ENCODE measurements at regions not wholly inside any gene's neighbourhood (a gene's known extent, or its start where the extent isn't known, plus 50 kb on each side); places are given as distances from the start of the nearest gene placed in this dataset.
"Not testable (repeated sequence)": the region's sequence is repeated elsewhere in the genome, so short reads cannot be mapped to it uniquely, and the experiment has no call there.

GRCh38 chr5:106324356-106324755 lies 1346.4 kb downstream of the EFNA5 start:
- no peak for DNase-seq (ENCODE audit: low spot score)

GRCh38 chr5:106321242-106321641 lies 1349.5 kb downstream of the EFNA5 start:
- DNase-seq (ENCODE audit: low spot score), result no peak

GRCh38 chr5:106314221-106314824 lies 1356.4 kb downstream of the EFNA5 start:
- DNase-seq (ENCODE audit: low spot score), result no peak

DNA sequence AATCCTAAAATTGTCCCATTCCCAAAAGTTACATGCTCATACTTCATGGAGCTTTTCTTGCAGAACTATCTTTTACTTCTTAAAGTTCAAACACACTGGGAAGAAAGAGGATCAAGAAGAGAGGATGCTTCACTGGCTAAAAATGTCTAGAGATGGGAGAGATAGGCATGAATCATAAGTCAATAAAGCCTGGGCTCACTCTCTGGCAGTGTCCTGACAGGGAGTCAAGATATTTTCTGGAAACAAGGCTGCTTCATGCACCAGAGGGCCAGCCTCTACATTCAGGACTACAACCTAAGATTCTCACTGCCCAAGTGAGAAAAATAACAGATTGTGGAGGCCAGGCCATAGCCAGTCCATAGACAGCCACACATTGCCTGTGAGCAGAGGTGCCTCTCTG lies 1358.4 kb downstream of the EFNA5 start:
- DNase-seq (ENCODE audit: low spot score), result no peak

DNA sequence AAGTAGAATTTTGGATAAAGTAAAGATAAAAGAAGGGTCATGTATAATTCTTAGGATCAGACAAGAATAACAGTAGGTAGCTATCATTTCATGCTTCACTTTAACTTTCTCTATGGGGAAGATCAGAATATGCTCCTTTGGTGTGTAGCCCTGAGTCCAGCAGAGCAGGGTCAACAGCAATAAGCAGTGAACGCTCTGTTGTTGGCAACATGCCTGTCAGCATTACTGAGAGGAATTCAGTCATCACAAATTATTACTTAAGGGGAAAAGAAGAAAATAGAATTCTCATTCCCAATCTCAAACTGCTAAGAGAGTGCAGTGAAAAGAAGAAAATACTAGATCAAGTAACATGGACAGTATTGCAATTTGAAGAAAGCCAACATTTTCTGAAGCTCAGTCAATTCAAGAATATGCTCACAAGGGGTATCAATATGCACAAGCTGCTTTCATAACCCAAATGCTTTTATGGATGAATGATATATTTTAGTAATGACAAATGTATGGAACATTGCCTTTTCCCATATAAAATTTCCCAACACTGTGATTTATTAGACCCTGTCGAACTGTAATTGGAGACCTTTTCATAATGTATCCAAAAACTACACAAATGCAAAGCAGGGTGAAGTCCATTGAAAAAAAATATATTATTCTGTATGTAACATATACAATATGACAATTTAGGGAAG lies 1359.4 kb downstream of the EFNA5 start:
- no peak for DNase-seq (ENCODE audit: low spot score)

GRCh38 chr5:106307265-106307664 lies 1363.5 kb downstream of the EFNA5 start:
- DNase-seq (ENCODE audit: low spot score), result no peak

- DNase-seq (ENCODE audit: low spot score), result no peak
Measured at GRCh38 chr5:106306313-106307028, 1364.3 kb downstream of the EFNA5 start.

- DNase-seq (ENCODE audit: low spot score), result no peak
Measured at GRCh38 chr5:106303911-106304310, 1366.8 kb downstream of the EFNA5 start.

- peak; percentile 51 for DNase-seq (ENCODE audit: low spot score)
Measured at GRCh38 chr5:106292654-106293053, 1378.1 kb downstream of the EFNA5 start.

- peak; percentile 30 for DNase-seq (ENCODE audit: low spot score)
Measured at GRCh38 chr5:106290841-106291240, 1379.9 kb downstream of the EFNA5 start.

- DNase-seq (ENCODE audit: low spot score), result no peak
Measured at GRCh38 chr5:106288979-106289378, 1381.8 kb downstream of the EFNA5 start.

DNA sequence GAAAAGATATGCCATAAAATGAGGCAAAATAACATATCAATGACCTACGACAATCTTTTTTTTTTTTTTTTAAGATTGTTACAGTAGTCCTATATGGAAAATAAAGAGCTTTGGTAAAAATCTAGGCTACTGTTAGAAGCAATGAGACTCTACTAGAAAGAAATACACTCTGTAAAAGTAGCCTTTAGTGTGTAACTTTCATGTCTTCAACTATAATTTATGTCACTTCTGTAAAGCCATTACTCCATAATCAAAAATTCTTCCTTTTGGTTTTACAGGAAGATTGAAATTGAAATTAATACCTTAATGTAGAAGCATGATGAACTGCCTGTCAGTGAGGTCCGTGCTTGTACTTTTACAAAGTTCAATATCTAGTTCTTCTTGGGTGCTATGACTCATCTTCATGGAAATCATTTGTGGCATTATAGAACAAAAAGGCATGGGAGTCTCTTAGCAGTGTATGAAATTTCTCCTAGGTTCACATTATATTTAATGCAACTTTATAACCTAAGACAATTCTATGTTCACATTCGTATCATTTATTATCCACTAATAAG lies 1393.1 kb downstream of the EFNA5 start:
- DNase-seq (ENCODE audit: low spot score), result no peak

GRCh38 chr5:106269252-106269843 lies 1401.4 kb downstream of the EFNA5 start:
- DNase-seq (ENCODE audit: low spot score), result peak; percentile 44

DNA sequence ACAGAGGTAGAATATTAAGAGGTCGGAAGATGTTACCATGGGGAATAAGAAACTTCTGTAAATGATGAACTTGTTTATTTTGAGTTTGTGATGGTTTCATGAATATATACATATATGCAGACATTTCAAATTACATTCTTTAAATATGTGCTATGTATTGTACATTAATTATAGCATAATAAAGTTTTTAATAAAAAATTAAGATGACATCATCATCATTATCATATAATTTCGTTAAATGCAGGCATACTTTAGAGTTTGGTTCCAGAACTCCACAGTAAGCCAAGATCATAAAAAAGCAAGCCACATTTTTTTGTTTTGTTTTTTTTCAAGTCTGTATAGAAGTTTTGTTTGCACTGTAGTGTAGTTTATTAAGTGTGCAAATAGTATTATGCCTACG lies 1403.5 kb downstream of the EFNA5 start:
- DNase-seq (ENCODE audit: low spot score), result no peak

DNA sequence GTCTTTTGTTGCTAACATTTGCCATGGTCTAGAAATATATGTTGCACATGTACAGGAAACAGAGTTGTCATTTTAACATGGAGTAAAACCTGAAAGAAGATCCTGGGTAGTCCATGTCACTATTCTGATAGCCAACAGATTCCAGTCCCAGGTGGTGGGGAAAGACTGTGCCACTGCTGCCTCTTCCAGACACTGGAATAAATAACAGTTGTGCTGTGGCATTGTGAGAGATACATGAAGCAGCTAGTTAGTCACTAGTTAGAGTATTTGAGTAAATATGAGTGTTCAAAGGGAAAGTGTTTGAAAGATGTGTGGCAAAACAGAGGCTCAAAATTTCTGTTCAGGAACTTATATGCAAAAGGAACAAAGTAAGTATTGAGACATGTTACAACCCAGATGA lies 1408.3 kb downstream of the EFNA5 start:
- DNase-seq (ENCODE audit: low spot score), result peak; percentile 53

DNA sequence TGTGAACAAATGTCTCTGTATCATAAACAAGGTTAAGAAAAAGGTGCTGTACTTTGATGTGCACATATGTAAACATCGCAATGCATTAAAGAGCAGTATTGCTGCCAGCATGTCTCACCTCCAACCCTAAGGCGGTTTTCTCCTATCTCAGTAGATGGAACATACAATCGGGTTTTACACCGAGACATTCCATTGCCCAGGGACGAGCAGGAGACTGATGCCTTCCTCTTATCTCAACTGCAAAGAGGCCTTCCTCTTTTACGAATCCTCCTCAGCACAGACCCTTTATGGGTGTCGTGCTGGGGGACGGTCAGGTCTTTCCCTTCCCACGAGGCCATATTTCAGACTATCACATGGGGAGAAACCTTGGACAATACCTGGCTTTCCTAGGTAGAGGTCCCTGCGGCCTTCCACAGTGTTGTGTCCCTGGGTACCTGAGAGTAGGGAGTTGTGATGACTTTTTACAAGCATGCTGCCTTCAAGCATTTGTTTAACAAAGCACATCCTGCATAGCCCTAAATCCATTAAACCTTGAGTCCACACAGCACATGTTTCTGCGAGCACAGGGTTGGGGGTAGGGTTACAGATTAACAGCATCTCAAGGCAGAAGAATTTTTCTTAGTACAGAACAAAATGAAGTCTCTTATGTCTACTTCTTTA lies 1411.2 kb downstream of the EFNA5 start:
- not testable (repeated sequence) for DNase-seq (ENCODE audit: low spot score)

GRCh38 chr5:106258591-106259125 lies 1412.1 kb downstream of the EFNA5 start:
- DNase-seq (ENCODE audit: low spot score), result peak; percentile 83

- no peak for DNase-seq (ENCODE audit: low spot score)
Measured at GRCh38 chr5:106254784-106255183, 1416.0 kb downstream of the EFNA5 start.

- DNase-seq (ENCODE audit: low spot score), result not testable (repeated sequence)
Measured at GRCh38 chr5:106246044-106246745, 1424.5 kb downstream of the EFNA5 start.

- no peak for DNase-seq (ENCODE audit: low spot score)
Measured at GRCh38 chr5:106241409-106241808, 1429.3 kb downstream of the EFNA5 start.

DNA sequence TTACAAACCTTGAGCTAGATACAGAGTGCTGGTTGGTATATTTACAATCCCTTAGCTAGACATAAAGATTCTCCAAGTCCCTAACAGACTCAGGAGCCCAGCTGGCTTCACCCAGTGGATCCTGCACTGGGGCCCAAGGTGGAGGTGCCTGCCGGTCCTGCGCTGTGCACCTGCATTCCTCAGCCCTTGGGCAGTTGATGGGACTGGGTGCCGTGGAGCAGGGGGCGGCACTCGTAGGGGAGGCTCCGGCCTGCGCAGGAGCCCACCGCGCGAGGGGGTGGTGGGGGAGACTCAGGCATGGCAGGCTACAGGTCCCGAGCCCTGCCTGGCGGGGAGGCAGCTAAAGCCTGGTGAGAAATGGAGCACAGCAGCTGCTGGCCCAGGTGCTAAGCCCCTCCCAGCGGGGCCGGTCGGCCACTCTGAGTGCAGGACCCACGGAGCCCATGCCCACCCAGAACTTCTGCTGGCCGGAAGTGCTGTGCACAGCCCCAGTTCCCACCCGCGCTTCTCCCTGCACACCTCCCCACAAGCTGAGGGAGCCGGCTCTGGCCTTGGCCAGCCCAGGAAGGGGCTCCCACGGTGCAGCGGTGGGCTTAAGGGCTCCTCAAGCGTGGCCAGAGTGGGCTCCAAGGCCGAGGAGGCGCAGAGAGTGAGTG lies 1464.7 kb downstream of the EFNA5 start:
- no peak for DNase-seq (ENCODE audit: low spot score)
